ENCODE measurements at regions not wholly inside any gene's neighbourhood (a gene's known extent, or its start where the extent isn't known, plus 50 kb on each side); places are given as distances from the start of the nearest gene placed in this dataset.
"Not testable (repeated sequence)": the region's sequence is repeated elsewhere in the genome, so short reads cannot be mapped to it uniquely, and the experiment has no call there.

DNA sequence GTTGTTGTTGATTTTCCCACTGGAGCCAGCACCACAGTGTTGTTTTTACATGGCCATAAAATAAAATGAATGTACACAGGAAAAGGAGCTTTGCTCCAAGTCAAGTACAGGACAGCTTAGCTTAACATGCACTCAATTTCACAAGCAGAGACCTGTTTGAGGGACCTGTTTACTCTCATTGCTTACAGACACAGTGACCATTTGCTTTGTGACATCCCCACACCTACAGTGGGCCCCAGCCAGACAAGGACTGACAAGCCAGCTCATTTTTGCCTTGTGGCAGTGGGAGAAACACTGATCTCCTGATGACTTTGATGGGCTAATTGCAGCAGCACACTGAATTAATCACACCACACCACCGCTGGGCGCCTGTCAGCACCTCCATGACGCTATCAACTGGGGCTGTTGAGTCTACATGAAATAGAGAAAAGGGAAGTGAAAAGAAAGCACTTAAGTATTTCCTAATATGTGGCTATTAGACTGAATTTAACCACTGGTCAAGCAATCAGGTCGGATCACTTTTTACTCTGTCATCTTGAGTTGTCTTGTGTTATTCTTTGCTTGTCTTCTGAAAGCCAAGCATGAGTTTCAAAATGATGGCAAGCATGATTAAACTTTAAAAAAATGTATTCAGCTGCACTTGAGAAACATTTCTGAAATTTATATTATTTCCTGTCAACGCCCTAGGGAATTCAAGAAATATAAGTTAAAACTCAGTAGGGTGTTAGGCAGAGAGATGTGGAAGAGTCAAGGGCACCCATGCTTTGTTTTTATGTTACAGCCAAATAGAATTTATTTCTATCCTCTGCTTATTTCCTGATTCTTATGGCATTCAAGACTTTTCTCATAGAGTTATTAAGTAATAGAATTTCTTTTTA, 557.7 kb downstream of the RAB28 start:
- no peak for DNase-seq

DNA sequence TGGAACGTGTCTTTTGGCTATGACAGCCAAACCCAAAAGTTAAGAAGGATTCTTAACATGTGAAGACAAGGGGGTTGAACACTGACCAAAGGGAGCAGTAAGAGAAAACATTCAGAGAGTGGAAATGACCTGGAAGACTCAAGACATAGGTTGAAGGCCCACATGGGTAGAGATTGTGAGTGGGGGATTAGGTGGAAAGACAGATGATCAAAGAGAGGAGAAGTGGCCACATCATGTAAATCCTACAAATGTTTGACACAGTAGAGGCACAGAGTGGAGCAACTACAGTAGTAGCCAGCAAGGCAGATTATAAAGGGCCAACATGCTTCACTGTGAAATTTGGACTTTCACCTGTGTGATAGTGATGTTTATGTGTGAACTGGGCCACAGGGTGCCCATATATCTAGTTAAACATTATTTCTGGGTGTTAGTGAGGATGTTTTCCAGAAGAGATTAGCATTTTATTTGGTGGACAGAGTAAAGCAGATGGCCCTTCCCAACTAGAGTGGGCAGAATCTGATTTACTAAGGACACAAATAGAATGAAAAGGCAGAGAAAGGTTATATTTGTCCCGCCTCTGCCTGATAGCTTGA, 559.3 kb downstream of the RAB28 start:
- DNase-seq, result no peak

DNA sequence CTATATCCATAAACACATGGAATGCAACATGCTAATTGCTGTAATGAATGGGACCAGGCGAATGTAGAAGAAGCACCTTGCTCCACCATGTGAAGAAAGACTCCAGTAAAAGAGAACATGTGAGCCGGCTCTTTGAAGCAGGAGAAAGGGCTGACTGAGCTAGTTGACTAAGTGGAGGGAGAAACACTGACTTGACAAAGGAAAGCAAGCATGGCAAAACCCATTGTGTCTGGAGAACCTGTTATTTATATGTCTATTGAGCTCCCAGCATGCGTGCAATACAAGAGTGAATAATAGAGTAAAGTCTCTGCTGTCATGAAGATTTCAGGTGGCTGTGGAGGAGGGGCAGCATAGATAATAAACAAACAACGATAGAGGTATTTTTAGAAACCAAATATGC, 559.9 kb downstream of the RAB28 start:
- DNase-seq, result no peak

DNA sequence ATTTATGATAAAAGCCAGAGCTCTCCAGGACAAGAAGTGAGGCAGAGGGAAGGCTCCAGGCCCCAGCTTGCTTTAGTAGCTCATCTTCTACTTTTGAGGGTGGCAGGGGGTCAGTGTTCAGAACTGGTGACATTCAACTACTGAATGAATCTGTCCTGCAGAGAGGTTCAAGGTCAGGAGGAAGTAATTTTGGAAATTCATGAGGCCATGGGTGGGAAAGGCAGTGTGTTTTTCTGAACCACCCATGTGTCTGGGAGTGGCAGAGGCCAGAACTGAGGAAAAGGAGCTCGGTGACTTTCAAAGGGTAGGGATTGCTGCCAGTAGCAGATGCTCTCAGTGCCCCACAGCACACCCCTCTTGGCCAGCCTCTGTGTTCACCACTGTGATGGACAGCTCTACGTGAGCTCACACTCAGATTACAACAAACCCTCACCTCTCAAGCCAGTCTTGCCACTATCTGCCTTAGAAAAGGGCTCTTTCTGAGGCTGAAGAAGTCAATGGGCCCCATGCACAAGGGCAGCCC, 571.2 kb downstream of the RAB28 start:
- no peak for DNase-seq

DNA sequence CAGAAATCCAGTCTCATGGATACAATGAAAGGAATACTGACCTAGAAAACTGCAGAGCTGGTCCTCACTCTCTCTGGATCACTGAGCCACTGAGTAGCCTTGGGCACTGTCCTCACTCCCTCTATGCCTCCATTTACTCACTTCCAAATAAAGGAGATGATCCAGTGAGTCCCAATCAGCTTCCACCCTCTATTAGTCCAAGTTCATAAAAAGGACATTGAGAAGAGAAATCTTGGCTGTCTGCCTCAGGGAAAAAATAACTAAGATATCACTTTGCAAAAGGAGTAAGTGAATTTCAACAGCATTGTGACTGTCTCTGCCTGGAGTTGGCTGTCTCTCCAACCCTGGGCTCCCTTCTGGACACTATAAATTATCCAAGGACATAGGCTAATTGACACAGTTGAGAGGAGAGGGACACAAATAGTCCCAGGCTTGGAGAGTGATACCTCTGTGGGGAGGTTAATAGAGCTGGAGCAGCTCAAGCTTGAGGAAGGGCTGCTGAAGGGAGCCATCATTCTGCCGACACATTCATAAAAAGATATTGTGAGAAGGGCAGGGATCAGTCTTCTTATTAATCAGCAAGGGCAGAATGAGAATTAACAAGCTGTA, 572.3 kb downstream of the RAB28 start:
- no peak for DNase-seq

DNA sequence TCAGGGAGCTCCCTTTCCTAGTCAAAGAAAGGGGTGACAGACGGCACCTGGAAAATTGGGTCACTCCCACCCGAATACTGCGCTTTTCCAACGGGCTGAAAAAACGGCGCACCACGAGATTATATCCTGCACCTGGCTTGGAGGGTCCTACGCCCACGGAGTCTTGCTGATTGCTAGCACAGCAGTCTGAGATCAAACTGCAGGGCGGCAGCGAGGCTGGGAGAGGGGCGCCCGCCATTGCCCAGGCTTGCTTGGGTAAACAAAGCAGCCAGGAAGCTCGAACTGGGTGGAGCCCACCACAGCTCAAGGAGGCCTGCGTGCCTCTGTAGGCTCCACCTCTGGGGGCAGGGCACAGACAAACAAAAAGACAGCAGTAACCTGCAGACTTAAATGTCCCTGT, 580.5 kb downstream of the RAB28 start:
- not testable (repeated sequence) for DNase-seq

DNA sequence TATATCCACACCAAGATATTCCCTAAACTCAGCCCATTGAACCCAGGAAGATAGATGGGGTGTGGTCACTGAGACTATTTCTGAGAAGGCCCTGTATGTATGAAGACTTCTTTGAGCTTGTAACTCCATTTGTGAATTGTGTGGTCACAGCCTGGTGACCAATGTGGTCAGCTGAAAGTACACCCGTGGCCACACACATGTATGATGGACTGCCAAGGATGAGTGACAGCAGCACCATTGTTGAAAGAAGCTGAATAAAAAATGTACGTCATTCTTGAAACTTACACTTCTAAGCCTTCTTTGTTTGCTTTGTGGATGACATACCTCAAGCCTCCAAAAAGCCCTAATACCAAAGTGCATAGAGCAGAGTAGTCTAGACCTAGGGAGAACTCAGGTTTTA, 581.4 kb downstream of the RAB28 start:
- no peak for DNase-seq

DNA sequence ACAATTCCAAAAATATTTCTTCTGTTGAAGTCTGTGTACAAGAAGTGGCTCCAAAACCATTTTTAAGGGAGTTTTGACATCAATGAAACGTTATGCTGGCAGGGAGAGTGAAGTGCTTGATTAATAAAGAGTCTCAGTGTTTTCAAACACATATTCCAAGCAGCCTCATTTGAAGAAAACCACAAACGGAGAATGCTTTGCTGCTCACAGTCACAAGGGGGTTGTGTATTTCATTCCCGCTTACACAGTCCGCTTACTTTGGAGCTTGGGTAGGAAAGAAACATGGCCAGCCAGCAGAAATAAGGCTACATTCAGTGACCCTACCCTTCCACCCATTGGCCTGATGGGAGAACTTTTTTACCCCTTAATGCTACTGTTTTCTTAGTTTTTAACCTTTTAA, 586.2 kb downstream of the RAB28 start:
- no peak for DNase-seq

DNA sequence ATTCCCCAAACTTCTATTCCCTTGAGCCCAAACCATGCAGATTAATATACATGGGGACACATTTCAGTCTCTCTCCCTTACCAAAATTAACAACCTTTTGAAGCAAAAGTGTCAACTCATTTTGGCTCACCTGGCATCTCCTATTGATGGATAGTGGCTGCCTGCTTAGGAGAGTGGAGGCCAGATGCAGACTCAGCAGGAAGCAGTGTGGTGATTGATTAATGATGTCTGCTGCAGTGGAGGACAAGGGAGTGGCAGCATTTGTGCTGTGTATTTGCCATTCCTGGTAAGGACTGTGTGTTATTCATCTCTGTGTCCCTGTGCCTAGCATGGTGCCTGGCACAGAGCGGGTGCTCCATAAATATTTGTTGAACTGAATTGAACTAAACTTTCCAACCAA, 590.1 kb downstream of the RAB28 start:
- DNase-seq, result peak; percentile 0

DNA sequence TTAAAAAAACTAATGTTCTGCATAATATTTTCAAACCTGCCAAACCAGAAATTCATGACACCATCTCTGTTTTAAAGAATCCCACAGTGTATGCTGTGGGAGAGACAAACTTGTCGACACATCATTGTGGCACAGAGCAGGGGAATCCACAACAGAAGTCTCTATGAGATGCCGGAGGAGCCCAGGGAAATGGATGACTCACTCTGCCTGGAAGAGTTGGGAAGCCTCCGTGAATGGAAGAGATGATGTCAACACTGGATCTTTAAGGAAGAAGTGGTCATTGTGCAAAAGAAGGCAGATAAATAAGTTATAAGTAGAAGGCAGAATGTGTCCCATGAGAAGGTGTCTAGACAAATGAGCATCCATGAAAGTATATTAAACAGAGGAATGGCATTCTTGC, 595.1 kb downstream of the RAB28 start:
- no peak for DNase-seq

DNA sequence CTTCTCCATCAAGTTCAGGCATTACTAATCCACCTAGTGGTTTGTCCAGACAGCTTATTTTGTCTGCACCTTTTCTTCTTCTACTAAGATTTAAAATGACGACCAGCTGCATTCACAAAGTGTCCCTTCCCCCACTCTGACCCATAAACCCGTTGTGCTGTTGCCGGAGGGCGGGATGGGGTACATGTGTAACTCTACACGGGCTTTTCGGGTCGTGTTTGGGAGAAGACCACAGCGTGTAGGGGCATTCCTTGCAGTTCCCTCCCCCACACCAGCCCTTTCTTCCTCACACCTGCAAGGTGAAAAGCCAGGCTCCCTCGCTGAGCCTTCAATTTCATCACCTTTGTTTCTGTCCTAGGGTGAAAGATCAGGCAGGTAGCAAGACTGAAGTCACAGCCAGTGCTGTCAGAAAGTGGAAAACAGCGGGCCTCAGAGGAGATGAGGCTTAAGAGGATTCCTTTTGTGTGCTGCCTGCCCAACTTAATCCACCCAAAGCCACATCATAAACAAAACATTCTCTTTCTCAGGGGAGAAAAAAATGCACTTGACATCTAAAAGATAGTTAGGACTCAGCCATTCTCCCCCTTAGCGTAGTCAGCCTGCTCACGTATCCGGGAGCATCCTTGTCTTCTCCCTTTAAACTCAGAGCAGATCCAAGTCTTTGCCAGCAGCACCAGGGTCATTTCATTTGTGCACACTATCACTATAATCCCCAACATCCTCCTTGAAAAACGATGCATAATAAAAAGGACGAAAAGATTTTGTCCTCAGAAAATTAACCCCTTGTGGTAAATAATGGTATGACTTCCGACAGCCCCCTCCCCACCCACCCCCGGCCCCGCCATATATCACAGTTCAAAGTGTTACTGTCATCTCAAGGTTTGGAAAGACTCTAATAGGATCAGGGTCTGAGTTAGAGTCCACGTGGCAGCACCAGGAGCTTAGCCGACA, 599.0 kb downstream of the RAB28 start:
- DNase-seq, result no peak

DNA sequence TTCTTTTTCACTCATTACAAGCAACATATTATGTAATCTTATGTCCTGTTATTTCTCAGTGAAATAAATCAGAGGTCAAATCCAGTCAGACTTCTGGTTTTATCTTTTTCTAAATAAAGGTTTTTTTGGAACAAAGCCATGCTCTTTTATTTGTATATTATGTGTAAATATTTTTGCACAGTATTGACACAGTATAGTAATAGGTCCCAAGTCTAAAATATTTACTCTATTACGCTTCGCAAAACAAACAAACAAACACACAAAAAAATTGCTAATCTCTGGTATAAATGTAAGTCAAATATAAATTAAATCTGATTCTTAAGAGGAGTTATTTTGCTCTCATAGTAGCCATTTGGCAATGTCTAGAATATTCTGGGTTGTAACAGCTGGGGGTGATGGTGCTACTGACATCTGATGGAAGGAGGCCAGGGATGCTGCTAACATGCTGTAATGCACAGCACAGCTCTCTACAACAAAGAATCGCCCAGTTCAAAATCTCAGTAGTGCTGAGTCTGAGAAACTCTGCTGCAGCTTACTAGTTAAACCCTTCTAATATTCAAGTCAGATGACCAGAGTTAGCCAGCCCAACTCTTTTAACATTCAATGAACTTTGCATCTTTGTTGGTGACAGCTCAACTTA, 602.1 kb downstream of the RAB28 start:
- no peak for DNase-seq

DNA sequence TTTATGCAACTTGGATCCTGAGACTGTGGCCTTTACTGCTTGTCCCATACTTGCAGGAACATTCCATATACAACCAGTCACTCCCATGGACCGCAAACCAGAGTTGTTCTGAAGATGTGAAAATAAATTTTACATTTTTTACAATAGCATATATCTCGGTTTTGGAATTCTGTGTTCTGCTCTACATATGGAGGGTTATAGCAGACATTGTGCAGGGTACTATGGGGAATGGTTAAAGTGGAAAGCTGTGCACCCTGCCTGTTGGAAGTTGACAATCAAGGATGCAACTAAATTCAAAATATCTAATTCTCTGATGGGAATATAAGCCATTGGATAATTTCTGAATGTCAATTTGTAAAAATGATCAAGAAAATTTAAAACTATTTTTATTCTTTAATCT, 603.3 kb downstream of the RAB28 start:
- DNase-seq, result no peak

DNA sequence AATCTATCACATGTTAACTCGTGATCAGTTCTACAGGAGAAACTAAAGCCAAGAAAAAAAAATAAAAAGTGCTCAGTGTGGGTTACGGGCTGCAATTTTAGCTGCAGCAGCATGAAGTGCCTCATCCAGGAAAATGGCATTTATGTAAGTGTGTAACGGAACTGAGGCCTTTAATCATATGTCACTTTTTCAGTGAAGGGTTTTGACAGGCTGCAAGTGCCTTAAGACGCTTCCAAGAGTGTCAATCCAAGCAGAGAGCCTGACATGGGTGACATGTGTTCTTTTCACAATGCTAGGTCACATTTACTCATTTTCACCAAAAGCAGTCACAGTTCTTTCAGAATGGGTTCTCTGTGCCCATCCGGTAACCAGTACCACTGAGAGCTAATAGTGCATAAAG, 604.6 kb downstream of the RAB28 start:
- no peak for DNase-seq

DNA sequence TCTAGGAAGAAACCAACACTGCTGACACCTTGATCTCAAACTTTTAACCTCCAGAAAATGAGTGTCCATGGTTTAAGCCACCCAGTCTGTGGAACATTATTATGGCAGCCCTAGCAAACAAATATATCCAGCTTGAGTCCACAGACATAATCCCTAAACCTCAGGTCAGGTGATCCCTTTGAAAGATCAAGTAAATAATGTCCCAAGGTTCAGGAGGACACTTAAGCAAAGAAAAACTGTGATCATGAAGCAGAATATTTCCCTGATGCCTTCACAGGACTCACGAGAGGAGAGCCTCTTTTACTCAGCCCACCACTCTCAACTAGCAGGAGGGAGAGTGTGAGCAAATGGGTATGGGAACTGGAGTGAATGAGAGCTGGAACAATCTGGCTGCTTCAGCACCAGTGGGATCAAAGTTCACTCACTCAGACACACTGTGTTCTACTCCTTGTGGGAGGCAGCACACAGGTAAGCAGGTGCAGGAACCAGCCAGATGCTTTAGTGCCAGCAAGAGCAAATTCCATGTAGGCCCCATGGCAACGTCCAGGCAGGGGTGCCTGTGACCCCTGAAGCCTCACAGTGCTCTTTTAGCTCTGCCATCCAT, 608.4 kb downstream of the RAB28 start:
- DNase-seq, result no peak

DNA sequence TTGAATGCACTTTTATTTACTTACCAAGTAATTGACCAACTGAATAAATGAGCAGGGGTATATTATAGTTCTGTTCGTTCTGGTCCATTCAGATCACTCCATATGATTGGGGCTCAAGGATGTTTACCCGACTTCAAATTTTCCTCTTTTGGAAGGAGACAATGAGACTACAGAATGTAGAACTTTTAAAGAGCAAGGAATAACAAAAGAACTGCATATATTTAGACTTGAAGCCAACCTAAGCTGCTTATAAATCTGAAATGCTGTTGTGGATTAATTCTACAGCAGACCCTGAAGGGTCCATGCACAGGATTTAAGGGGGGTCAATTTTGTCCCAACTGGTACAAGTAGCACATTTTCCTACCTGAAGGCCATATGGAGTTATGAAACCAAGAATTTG, 610.8 kb downstream of the RAB28 start:
- DNase-seq, result no peak

DNA sequence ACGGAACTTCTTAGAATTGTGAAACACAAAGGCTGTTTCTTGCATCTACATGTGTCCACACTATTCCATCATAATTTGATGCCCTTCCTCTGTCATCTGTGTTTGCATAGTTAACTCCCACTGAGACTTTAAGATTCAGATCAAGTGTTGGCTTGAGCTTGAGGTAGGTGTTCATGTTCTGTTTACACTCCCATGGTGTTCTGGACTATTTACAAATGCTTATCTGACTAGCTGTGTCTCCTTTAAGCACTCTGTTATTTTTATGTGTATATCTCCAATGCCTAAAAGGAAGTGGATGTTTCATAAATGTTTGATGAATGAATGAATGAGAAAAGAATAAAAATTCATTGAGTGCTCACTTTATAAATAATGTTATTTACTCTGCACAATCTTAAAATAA, 622.7 kb downstream of the RAB28 start:
- no peak for DNase-seq

DNA sequence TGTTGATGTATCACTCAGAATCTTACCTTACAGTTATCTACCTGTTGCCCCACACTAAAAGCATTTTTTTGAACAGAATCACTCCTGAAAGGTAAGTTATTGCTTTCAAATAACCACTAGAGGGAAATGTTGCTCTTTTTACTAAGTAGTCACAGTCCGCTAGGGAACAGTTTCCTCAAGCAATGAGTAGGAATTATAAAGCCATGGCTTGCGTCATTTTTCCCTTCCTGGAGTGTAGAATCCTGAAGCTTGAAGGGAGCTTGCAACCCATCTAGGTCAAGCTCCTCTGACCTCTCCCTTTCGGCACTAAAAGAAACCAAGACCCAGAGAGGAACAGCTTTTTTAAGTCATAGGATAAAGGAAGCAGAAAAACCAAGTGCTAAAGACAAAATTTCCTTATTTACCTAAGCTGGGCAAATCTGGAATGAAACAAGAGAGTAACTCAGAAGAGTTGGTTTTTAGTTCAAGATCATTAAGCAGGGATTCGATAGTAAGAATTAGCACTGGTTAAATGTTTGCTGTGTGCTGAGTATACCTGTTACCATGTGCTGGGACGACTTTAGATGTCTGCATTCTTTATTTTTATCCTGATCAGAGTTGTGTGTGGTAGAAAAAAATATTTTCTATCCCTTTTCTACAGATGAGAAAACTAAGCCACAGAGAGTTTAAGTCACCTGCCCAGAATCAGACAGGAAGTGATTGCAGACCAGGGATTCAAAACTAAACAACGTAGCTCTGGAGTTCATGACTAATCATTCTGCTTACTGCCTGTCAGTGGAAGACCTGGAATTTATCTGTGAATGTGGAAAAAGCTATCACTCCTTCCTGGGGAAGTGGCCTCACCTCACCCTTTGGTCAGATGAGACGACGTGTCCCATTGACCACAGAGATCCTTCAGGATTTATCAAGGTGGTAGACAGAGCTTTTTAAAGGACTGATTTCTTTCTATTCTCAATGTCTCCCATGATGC, 631.5 kb downstream of the RAB28 start:
- peak; percentile 58 for DNase-seq

DNA sequence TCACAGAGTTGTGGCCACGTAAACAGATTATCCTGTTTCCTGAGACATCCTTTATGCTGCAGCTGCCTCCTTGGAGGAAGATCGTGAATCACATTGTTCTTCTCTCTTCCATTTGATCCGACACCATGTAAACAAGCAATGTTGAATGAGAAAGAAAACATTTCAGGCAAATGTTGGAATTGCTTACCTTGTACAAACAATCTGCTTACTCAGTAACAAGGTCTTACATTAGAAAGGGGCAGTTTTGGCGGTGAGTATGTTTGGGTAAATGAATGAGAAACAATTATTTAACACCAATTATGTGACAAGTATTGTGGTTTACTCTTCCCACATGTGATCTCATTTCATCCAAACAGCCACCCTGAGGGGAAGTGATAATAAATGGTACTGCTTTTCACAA, 637.8 kb downstream of the RAB28 start:
- peak; percentile 45 for DNase-seq

DNA sequence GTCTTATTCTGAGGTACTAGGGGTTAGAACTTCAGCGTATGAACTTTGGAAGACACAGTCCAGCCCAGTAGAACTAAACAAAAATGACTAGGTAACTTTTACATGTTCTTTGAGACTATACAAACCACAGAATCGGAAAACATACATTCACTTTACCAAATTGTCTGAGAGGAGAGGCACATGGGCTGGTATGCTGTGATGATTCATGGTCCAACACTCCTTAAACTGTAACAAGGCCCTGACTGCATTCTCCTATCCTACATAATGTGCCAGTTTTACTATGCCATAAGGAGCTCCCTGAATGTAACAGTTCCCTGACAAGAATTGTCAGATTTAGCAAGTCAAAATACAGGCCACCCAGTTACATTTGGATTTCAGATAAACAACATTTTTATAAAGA, 640.0 kb downstream of the RAB28 start:
- no peak for DNase-seq

DNA sequence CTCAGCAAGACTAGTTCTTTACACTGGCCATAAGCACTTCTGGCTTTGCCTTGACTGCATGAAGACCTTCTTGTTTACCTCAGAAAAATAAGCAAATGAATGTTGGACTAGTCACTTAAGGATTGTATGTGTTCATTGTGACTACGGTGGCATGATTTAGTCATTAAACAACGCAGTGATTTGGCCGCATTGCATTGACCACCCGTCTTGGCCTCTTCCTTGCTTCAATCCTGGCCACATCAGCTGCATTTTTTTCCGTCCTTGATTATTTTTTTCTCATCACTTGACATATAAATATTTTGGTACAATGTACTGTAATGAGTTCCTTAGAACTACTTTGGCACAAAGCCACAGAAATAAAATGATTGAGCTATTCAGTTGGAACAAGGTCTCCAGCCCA, 656.2 kb downstream of the RAB28 start:
- no peak for DNase-seq

Measured in NCI-H1105 treated with DMSO at 0.1 percent for 48 hours (cell line).